Transverse colon (tissue), 4 donors: ENCODE measurements at regions not wholly inside any gene's neighbourhood (a gene's known extent, or its start where the extent isn't known, plus 50 kb on each side); places are given as distances from the start of the nearest gene placed in this dataset.

Experiments
- DNase-seq: peaks from one replicate; pipeline ENCODE4 v3.0.0-alpha.2; 2019
- H3K27ac ChIP-seq, 4 donors: fragments of 200-600 bp; sonication (generic); 2 replicates each; pipeline ENCODE4 v1.5.1; 2016 to 2018; ENCODE audit warnings: inconsistent platforms in 4 of 4
- H3K27me3 ChIP-seq: fragments of 200-600 bp; sonication (generic); 2 replicates; pipeline ENCODE4 v1.5.1; 2017; ENCODE audit warnings: inconsistent platforms
- H3K36me3 ChIP-seq, 4 donors: fragments of 200-600 bp; sonication (generic); 2 replicates each; pipeline ENCODE4 v1.5.1; 2017 to 2019; ENCODE audit warnings: inconsistent platforms in 4 of 4
- H3K4me1 ChIP-seq, 4 donors: fragments of 200-600 bp; sonication (generic); 2 replicates each; pipeline ENCODE4 v1.5.1; 2017 to 2020; ENCODE audit warnings: inconsistent platforms in 4 of 4
- H3K4me3 ChIP-seq, 4 donors: fragments of 200-600 bp; sonication (generic); 1 replicate in 1 of 4; 2 replicates in 3 of 4; pipeline versions ENCODE4 v1.5.1 to v1.6.1; 2017 to 2019; ENCODE audit warnings: inconsistent platforms in 4 of 4
- H3K9me3 ChIP-seq, 2 donors: fragments of 200-600 bp; sonication (generic); 2 replicates each; pipeline ENCODE4 v1.5.1; 2017 to 2019; ENCODE audit warnings: inconsistent platforms in 2 of 2
- CTCF ChIP-seq, 5 experiments: fragments of 200-600 bp in 3 of 5; fragments of 450-650 bp in 2 of 5; sonication (generic) in 3 of 5; IDR thresholded peaks; 1 replicate in 2 of 5; 2 replicates in 3 of 5; pipeline ENCODE4 v1.5.1; 2016 to 2017; ENCODE audit warnings: antibody characterized with exemption in 5 of 5, inconsistent platforms in 3 of 5, mild to moderate bottlenecking in 2 of 5, moderate library complexity in 1 of 5
- EP300 ChIP-seq: sonication (generic); formaldehyde crosslinking; IDR thresholded peaks from one replicate; pipeline ENCODE4 v1.6.1; 2017; ENCODE audit warnings: antibody characterized with exemption, low read depth
- POLR2A ChIP-seq: fragments of 450-650 bp; IDR thresholded peaks from one replicate; pipeline ENCODE4 v1.6.1; 2016; ENCODE audit warnings: antibody characterized with exemption, mild to moderate bottlenecking, moderate library complexity
- POLR2AphosphoS5 ChIP-seq, 3 donors: sonication (generic); formaldehyde crosslinking; IDR thresholded peaks; one replicate each; pipeline ENCODE4 v1.6.1; 2016; ENCODE audit warnings: antibody characterized with exemption in 3 of 3
- WGBS, 2 donors: methylation state at CpG; one replicate each; pipeline ENCODE4 v1.1.5; 2018; ENCODE audit warnings: low coverage in 1 of 2; 5-methylcytosine and 5-hydroxymethylcytosine counted together
- in situ Hi-C, 4 donors: fragments of 200-750 bp; cut with MboI; loops; one replicate each; pipeline versions ENCODE4 v1.15.0 to v1.15.1; 2017; ENCODE audit warnings: low sequenced_read_pairs in 3 of 4, low pct_ligation_motif_present in 1 of 4, low pct_unique_long_range_greater_than_20kb in 1 of 4
- intact Hi-C: fragments of 100-400 bp; cut with DNase I; formaldehyde crosslinking; loops from one replicate; pipeline ENCODE4 v1.15.1; 2023; ENCODE audit warnings: low total_unique reads

GRCh38 chr14:29320286-29320685, 553.7 kb downstream of the FOXG1 start:
- in situ Hi-C loops: no loop called here

GRCh38 chr14:29321646-29322045, 555.1 kb downstream of the FOXG1 start:
- in situ Hi-C loops: no loop called here
- TF ChIP-seq POLR2A (no peak), POLR2AphosphoS5 (IDR thresholded peaks at IDR 0.05) (no peak), CTCF (IDR thresholded peaks at IDR 0.05) (no peak), EP300 (no peak)

More at GRCh38 chr14:29320286-29320685, 553.7 kb downstream of the FOXG1 start:
- 82% methylated on average over 1 of the region's 1 CpG; no CpG with 5 or more reads in 1 of the 2 donors for WGBS, 2 donors
- intact Hi-C loops: no loop called here
- Histone ChIP-seq H3K4me3 (no peak overlapping the region), H3K4me1 (no peaks in the 10 kb centered on the region), H3K36me3 (no peaks in the 10 kb centered on the region), H3K27ac (no peak overlapping the region), H3K27me3 (no peaks in the 10 kb centered on the region), H3K9me3 (no peaks in the 10 kb centered on the region)
- TF ChIP-seq POLR2AphosphoS5 (IDR thresholded peaks at IDR 0.05) (no peak), POLR2A (no peak), EP300 (no peak), CTCF (IDR thresholded peaks at IDR 0.05) (no peak)
- DNase-seq: no peak

GRCh38 chr14:29339494-29340172, 573.0 kb downstream of the FOXG1 start:
- Histone ChIP-seq H3K27ac (no peak overlapping the region), H3K9me3 (peaks cover 0 to 4% of the 10 kb centered on the region in 2 donors), H3K36me3 (no peaks in the 10 kb centered on the region), H3K27me3 (no peaks in the 10 kb centered on the region), H3K4me1 (no peaks in the 10 kb centered on the region), H3K4me3 (no peak overlapping the region)
- TF ChIP-seq POLR2AphosphoS5 (IDR thresholded peaks at IDR 0.05): no peak
- TF ChIP-seq EP300: no peak
- no peak for TF ChIP-seq POLR2A
- no peak for TF ChIP-seq CTCF (IDR thresholded peaks at IDR 0.05)
- intact Hi-C loops: no loop called here
- in situ Hi-C loops: no loop called here
- WGBS, 2 donors: 93 to 98% methylated on average over 3 of the region's 3 CpGs
- DNase-seq: no peak

More at GRCh38 chr14:29321646-29322045, 555.1 kb downstream of the FOXG1 start:
- DNase-seq: no peak
- Histone ChIP-seq H3K27me3 (no peaks in the 10 kb centered on the region), H3K4me3 (no peak overlapping the region), H3K27ac (no peak overlapping the region), H3K4me1 (no peaks in the 10 kb centered on the region), H3K9me3 (no peaks in the 10 kb centered on the region), H3K36me3 (no peaks in the 10 kb centered on the region)
- intact Hi-C loops: no loop called here

- WGBS, 2 donors: 69% methylated on average over 1 of the region's 1 CpG
Measured at GRCh38 chr14:29348504-29348903, 579.1 kb downstream of the PRKD1 start.

GRCh38 chr14:29350496-29350895, 577.2 kb downstream of the PRKD1 start:
- intact Hi-C loops (no loop called here), in situ Hi-C loops (no loop called here)
- Histone ChIP-seq H3K36me3 (no peaks in the 10 kb centered on the region), H3K4me3 (no peak overlapping the region), H3K27me3 (no peaks in the 10 kb centered on the region), H3K27ac (no peak overlapping the region), H3K4me1 (no peaks in the 10 kb centered on the region), H3K9me3 (peaks cover 0 to 2% of the 10 kb centered on the region in 2 donors)
- TF ChIP-seq EP300 (no peak), POLR2A (no peak), CTCF (IDR thresholded peaks at IDR 0.05) (no peak), POLR2AphosphoS5 (IDR thresholded peaks at IDR 0.05) (no peak)
- WGBS, 2 donors: 61 to 62% methylated on average over 3 of the region's 3 CpGs
- DNase-seq: no peak

More at GRCh38 chr14:29348504-29348903, 579.1 kb downstream of the PRKD1 start:
- in situ Hi-C loops (no loop called here), intact Hi-C loops (no loop called here)
- no peaks in the 10 kb centered on the region for H3K27me3 ChIP-seq
- H3K4me1 ChIP-seq: no peaks in the 10 kb centered on the region
- no peaks in the 10 kb centered on the region for H3K36me3 ChIP-seq
- TF ChIP-seq POLR2A: no peak
- no peak overlapping the region for H3K4me3 ChIP-seq
- DNase-seq: no peak
- H3K27ac ChIP-seq: no peak overlapping the region
- no peaks in the 10 kb centered on the region for H3K9me3 ChIP-seq
